H9 (cell line): ENCODE measurements at regions not wholly inside any gene's neighbourhood (a gene's known extent, or its start where the extent isn't known, plus 50 kb on each side); places are given as distances from the start of the nearest gene placed in this dataset.

Experiments
- DNase-seq: peaks from one replicate; pipeline ENCODE4 v3.0.0-alpha.2; 2017
- H2AFZ ChIP-seq: one replicate; pipeline ENCODE4 v1.6.1; 2013; ENCODE audit warnings: mild to moderate bottlenecking, low read length, control low read depth, moderate library complexity
- H2AK5ac ChIP-seq: 2 replicates; pipeline ENCODE4 v1.6.1; 2013; ENCODE audit warnings: low read length, control low read depth, mixed read lengths; ENCODE audit not compliant: insufficient read length
- H2BK120ac ChIP-seq: one replicate; pipeline ENCODE4 v1.6.1; 2013; ENCODE audit warnings: low read depth, mild to moderate bottlenecking, low read length, control low read depth, inconsistent platforms; ENCODE audit not compliant: poor library complexity, severe bottlenecking
- H2BK12ac ChIP-seq: 2 replicates; pipeline ENCODE4 v1.6.1; 2013; ENCODE audit warnings: low read length, control low read depth, mixed read lengths, low read depth; ENCODE audit not compliant: insufficient read length
- H2BK15ac ChIP-seq: 2 replicates; pipeline ENCODE4 v1.6.1; 2013; ENCODE audit warnings: low read depth, low read length, control low read depth
- H2BK20ac ChIP-seq: one replicate; pipeline ENCODE4 v1.6.1; 2013; ENCODE audit warnings: low read depth, mild to moderate bottlenecking, low read length, control low read depth, inconsistent platforms; ENCODE audit not compliant: poor library complexity, severe bottlenecking
- H2BK5ac ChIP-seq: 2 replicates; pipeline ENCODE4 v1.6.1; 2013; ENCODE audit warnings: low read length, control low read depth, mixed read lengths; ENCODE audit not compliant: insufficient read length
- H3K14ac ChIP-seq: 2 replicates; pipeline ENCODE4 v1.6.1; 2013; ENCODE audit warnings: low read length, control low read depth; ENCODE audit not compliant: insufficient read depth
- H3K18ac ChIP-seq: 2 replicates; pipeline ENCODE4 v1.6.1; 2013; ENCODE audit warnings: low read depth, mild to moderate bottlenecking, mixed read lengths, low read length, control low read depth; ENCODE audit not compliant: insufficient read length
- H3K23ac ChIP-seq: 2 replicates; pipeline ENCODE4 v1.6.1; 2013; ENCODE audit warnings: low read length, control low read depth, mixed read lengths, low read depth; ENCODE audit not compliant: insufficient read length
- H3K23me2 ChIP-seq: 2 replicates; pipeline ENCODE4 v1.6.1; 2013; ENCODE audit warnings: low read depth, mild to moderate bottlenecking, mixed read lengths, low read length, control low read depth; ENCODE audit not compliant: insufficient read length, poor library complexity, severe bottlenecking
- H3K27ac ChIP-seq: 2 replicates; pipeline ENCODE4 v1.5.1; 2013; ENCODE audit warnings: low read length, control low read depth, mixed read lengths, low read depth; ENCODE audit not compliant: insufficient read length
- H3K27me3 ChIP-seq: 2 replicates; pipeline ENCODE4 v1.6.1; 2013; ENCODE audit warnings: low read length, control low read depth, inconsistent platforms; ENCODE audit not compliant: insufficient read depth
- H3K4ac ChIP-seq: 2 replicates; pipeline ENCODE4 v1.6.1; 2013; ENCODE audit warnings: low read depth, mild to moderate bottlenecking, control low read depth, inconsistent platforms, low read length, moderate library complexity
- H3K4me1 ChIP-seq: 2 replicates; pipeline ENCODE4 v1.6.1; 2013; ENCODE audit warnings: low read length, control low read depth, inconsistent platforms; ENCODE audit not compliant: insufficient read depth
- H3K4me2 ChIP-seq: 2 replicates; pipeline ENCODE4 v1.6.1; 2013; ENCODE audit warnings: low read length, control low read depth, mixed read lengths; ENCODE audit not compliant: insufficient read length, insufficient read depth
- H3K56ac ChIP-seq: 2 replicates; pipeline ENCODE4 v1.6.1; 2013; ENCODE audit warnings: low read depth, mild to moderate bottlenecking, mixed read lengths, low read length, control low read depth; ENCODE audit not compliant: insufficient read length
- H3K79me1 ChIP-seq: 2 replicates; pipeline ENCODE4 v1.6.1; 2013; ENCODE audit warnings: low read depth, mild to moderate bottlenecking, moderate library complexity, low read length, control low read depth, inconsistent platforms; ENCODE audit not compliant: insufficient read depth, poor library complexity, severe bottlenecking
- H3K79me2 ChIP-seq: 2 replicates; pipeline ENCODE4 v1.6.1; 2013; ENCODE audit warnings: low read length, control low read depth, inconsistent platforms; ENCODE audit not compliant: insufficient read depth
- H3K9ac ChIP-seq: 2 replicates; pipeline ENCODE4 v1.6.1; 2013; ENCODE audit warnings: low read length, control low read depth, mixed read lengths; ENCODE audit not compliant: insufficient read length; ENCODE audit errors: extremely low read depth
- H3K9me3 ChIP-seq: one replicate; pipeline ENCODE4 v1.6.1; 2013; ENCODE audit warnings: low read depth, low read length, inconsistent platforms; ENCODE audit not compliant: control insufficient read depth
- H3T11ph ChIP-seq: one replicate; pipeline ENCODE4 v1.6.1; 2013; ENCODE audit warnings: mild to moderate bottlenecking, low read length, control low read depth, inconsistent platforms
- H4K20me1 ChIP-seq: one replicate; pipeline ENCODE4 v1.6.1; 2013; ENCODE audit not compliant: control insufficient read depth, insufficient read length, insufficient read depth
- H4K5ac ChIP-seq: 2 replicates; pipeline ENCODE4 v1.6.1; 2013; ENCODE audit warnings: low read depth, mild to moderate bottlenecking, mixed read lengths, low read length, control low read depth; ENCODE audit not compliant: insufficient read length
- H4K8ac ChIP-seq: replicated peaks from 2 replicates; pipeline ENCODE4 v1.6.1; 2013; ENCODE audit warnings: low read length, control low read depth, mixed read lengths, low read depth; ENCODE audit not compliant: insufficient read length
- H4K91ac ChIP-seq: 2 replicates; pipeline ENCODE4 v1.6.1; 2013; ENCODE audit warnings: low read depth, mild to moderate bottlenecking, moderate library complexity, mixed read lengths, low read length, control low read depth; ENCODE audit not compliant: insufficient read length
- H3K27ac Mint-ChIP-seq, 3 experiments: 2 replicates in 2 of 3; 3 replicates in 1 of 3; pipeline ENCODE4 v1.8.0; 2020 to 2021; ENCODE audit warnings: mixed read lengths in 3 of 3, mild to moderate bottlenecking in 1 of 3, moderate library complexity in 1 of 3
- H3K27me3 Mint-ChIP-seq: 2 replicates; pipeline ENCODE4 v1.8.0; 2021; ENCODE audit warnings: low read depth, mild to moderate bottlenecking, moderate library complexity, mixed read lengths
- H3K36me3 Mint-ChIP-seq, 3 experiments: 2 replicates in 2 of 3; 3 replicates in 1 of 3; pipeline ENCODE4 v1.8.0; 2020 to 2021; ENCODE audit warnings: low read depth in 3 of 3, mixed read lengths in 3 of 3; ENCODE audit not compliant: insufficient read depth in 1 of 3
- H3K4me1 Mint-ChIP-seq, 2 experiments: 2 replicates each; pipeline ENCODE4 v1.8.0; 2020; ENCODE audit warnings: mixed read lengths in 2 of 2
- H3K4me3 Mint-ChIP-seq, 2 experiments: 2 replicates in 1 of 2; 3 replicates in 1 of 2; pipeline ENCODE4 v1.8.0; 2020 to 2021; ENCODE audit warnings: mild to moderate bottlenecking in 2 of 2, mixed read lengths in 2 of 2, moderate library complexity in 1 of 2
- H3K9me3 Mint-ChIP-seq, 2 experiments: 2 replicates in 1 of 2; 3 replicates in 1 of 2; pipeline ENCODE4 v1.8.0; 2020; ENCODE audit warnings: mild to moderate bottlenecking in 2 of 2, mixed read lengths in 2 of 2, moderate library complexity in 1 of 2
- CTCF ChIP-seq: fragments of 200-600 bp; sonication (generic); conservative IDR thresholded peaks from 3 replicates; pipeline ENCODE4 v1.8.0; 2021; ENCODE audit warnings: antibody characterized with exemption, mild to moderate bottlenecking
- WGBS: extraction: QIAGEN DNeasy Blood & Tissue Kit; methylation state at CpG from one replicate; pipeline ENCODE4 v1.1.7; 2013; ENCODE audit warnings: missing lambda C conversion rate, low lambda C conversion rate, mixed read lengths; ENCODE audit not compliant: insufficient read length; ENCODE audit errors: extremely low coverage; 5-methylcytosine and 5-hydroxymethylcytosine counted together

GRCh38 chr4:148575577-148575976 lies 133.4 kb upstream of the NR3C2 start:
- H3K9me3 ChIP-seq = no peaks in the 10 kb centered on the region
- H3K27me3 Mint-ChIP-seq = no peaks in the 10 kb centered on the region
- H3K23ac ChIP-seq = no peak overlapping the region
- no peak overlapping the region for H3K14ac ChIP-seq
- H3K23me2 ChIP-seq = no peaks in the 10 kb centered on the region
- H3T11ph ChIP-seq = no peak overlapping the region
- no peak for TF ChIP-seq CTCF
- no peak for DNase-seq
- H3K4me1 Mint-ChIP-seq = no peaks in the 10 kb centered on the region
- no peak overlapping the region for H3K4me2 ChIP-seq
- no peak overlapping the region for H3K27ac ChIP-seq
- no peak overlapping the region for H4K8ac ChIP-seq
- no peak overlapping the region for H2BK120ac ChIP-seq
- no peak overlapping the region for H2BK20ac ChIP-seq
- no peak overlapping the region for H3K27ac Mint-ChIP-seq
- H4K91ac ChIP-seq = no peak overlapping the region
- no peak overlapping the region for H2AFZ ChIP-seq
- peaks cover 2 to 3% of the 10 kb centered on the region in 2 experiments; a peak in 1 of 5 replicates for H3K9me3 Mint-ChIP-seq
- no peak overlapping the region for H2AK5ac ChIP-seq
- H3K9ac ChIP-seq = no peak overlapping the region
- H3K27me3 ChIP-seq = no peaks in the 10 kb centered on the region
- H2BK5ac ChIP-seq = no peak overlapping the region
- H3K56ac ChIP-seq = no peak overlapping the region
- H3K18ac ChIP-seq = no peak overlapping the region
- no peaks in the 10 kb centered on the region; a peak in 1 of 7 replicates for H3K36me3 Mint-ChIP-seq
- no peak overlapping the region for H3K4ac ChIP-seq
- H3K79me2 ChIP-seq = no peaks in the 10 kb centered on the region
- H3K4me1 ChIP-seq = no peaks in the 10 kb centered on the region
- no peak overlapping the region for H3K4me3 Mint-ChIP-seq
- H2BK15ac ChIP-seq = no peak overlapping the region
- H3K79me1 ChIP-seq = no peaks in the 10 kb centered on the region
- no peak overlapping the region for H2BK12ac ChIP-seq
- H4K5ac ChIP-seq = no peak overlapping the region
- no peaks in the 10 kb centered on the region for H4K20me1 ChIP-seq
- WGBS = no CpG with 5 or more reads among the region's 2 CpGs
